Fibroblast of lung (primary cell): ENCODE measurements at regions not wholly inside any gene's neighbourhood (a gene's known extent, or its start where the extent isn't known, plus 50 kb on each side); places are given as distances from the start of the nearest gene placed in this dataset.

Source experiments
- CTCF ChIP-seq, 2 donors: IDR thresholded peaks in 1 of 2; conservative IDR thresholded peaks in 1 of 2; 1 replicate in 1 of 2; 2 replicates in 1 of 2; pipeline ENCODE4 v1.5.1; 2011 to 2012; ENCODE audit warnings: low read length in 2 of 2, control low read depth in 1 of 2, inconsistent platforms in 1 of 2, low read depth in 1 of 2, mild to moderate bottlenecking in 1 of 2
- EZH2 ChIP-seq: IDR thresholded peaks from 2 replicates; pipeline ENCODE4 v1.5.1; 2012; ENCODE audit warnings: low read length, control low read depth, mild to moderate bottlenecking; ENCODE audit errors: missing control alignments

- no peak for TF ChIP-seq CTCF (conservative IDR thresholded peaks at IDR 0.05 in 1 of 2, IDR thresholded peaks at IDR 0.05 in 1 of 2; ENCODE audit: low read depth in 1 of 2, low read length in 2 of 2)
- TF ChIP-seq EZH2 = no peak
These were observed 782.4 kb upstream of the ZNF608 start for GRCh38 chr5:125528881-125529280.
